Activated T-helper 1 cell treated with anti-CD3 and anti-CD28 coated beads, Interleukin-2, amount 50 U/mL, for 16 hours (primary cell): ENCODE measurements at regions not wholly inside any gene's neighbourhood (a gene's known extent, or its start where the extent isn't known, plus 50 kb on each side); places are given as distances from the start of the nearest gene placed in this dataset.
"Not testable (repeated sequence)": the region's sequence is repeated elsewhere in the genome, so short reads cannot be mapped to it uniquely, and the experiment has no call there.

Experiments
- DNase-seq, 2 donors: peaks; one replicate each; pipeline ENCODE4 v3.0.0-alpha.2; 2020; ENCODE audit warnings: low read depth in 1 of 2, low spot score in 1 of 2

DNA sequence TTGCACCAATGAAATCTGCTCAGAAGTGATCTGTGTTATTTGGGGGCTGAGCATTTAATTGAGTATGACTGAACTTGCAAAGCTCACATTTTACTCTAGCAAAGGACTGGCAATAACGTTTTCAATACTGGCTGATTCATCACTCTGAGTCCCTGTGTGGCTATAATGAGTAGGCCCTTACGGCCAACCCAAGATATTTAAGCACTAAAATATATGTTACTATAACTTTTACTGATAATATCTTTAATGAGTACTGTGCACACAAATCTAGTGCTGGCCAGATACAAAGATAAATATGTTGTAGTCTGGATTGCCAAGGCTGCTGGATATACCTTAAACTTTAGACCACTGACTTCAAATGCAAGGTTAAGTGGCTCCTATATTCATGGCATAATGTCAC, 436.4 kb upstream of the KCNMB2 start:
- no peak for DNase-seq

DNA sequence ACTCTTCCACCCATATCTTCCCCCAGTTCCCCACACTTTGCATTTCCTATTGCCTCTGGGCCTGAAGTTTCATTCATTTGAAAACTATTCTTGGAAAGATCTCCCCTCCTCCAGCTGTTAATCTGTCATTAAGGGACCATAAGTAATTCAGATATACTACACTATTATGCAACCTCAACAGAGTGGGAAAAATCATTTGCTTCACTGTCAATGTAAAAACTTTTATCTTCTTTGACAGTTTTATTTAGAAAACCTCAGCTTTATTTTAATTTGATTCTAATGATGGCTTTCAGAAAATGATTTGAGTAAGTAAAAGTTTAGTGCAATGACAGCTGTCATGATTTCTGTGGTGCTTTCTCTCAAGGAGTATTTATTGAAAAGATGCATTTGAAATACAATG, 435.3 kb upstream of the KCNMB2 start:
- DNase-seq = no peak

DNA sequence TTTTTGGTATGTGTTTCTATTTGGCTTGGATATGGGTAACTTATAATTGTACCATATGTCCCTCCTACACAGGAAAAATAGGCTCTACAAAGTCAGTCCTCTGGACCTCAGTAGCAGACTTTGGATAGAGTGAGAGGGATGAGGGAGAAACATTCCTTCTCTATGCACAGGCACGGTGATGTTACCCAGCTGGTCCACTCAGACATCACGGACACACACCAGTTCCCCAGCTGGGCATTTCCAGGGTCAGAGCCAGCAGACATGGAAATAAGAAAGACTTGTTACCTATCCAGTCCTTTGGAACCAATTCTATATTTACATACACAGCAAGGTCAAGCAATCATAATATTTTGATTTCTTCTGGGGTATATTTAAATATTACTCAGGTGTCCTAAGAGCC, 433.1 kb upstream of the KCNMB2 start:
- DNase-seq = no peak

- no peak for DNase-seq
Observed at GRCh38 chr3:178107804-178108203, 428.4 kb upstream of the KCNMB2 start.

DNA sequence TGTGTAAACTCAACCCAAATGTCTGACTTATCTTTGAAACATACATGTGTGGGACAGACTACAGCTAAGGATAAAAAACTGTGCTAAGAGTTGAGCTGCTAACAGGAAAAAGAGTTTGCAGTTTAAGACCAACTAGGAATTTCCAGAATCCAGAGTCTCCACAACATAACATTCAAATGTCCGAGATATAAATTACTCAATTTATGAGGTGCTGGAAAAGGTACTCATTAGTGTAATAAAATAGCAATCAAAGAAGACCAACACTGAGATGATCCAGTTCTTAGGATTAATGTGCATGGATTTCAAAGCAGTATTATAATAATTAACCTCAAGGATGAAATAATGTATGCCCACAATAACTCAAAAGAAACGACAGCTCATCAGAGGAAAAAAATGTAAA, 426.5 kb upstream of the KCNMB2 start:
- DNase-seq = no peak

DNA sequence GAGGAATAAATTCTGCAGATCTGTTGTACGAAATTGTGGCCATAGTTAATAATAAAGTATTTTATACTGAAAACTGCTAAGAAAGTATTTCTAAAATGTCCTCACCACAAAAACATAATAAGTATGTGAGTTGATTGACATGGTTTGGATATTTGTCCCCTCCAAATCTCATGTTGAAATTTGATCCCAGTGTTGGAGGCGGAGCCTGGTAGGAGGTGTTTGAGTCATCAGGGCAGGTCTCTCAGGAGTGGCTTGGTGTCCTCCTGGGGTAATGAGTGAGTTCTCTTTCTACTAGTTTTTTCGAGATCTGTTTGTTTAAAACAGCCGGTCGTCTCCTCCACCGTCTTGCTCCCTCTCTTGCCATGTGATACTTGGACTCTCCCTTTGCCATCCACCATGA, 424.1 kb upstream of the KCNMB2 start:
- DNase-seq = no peak

DNA sequence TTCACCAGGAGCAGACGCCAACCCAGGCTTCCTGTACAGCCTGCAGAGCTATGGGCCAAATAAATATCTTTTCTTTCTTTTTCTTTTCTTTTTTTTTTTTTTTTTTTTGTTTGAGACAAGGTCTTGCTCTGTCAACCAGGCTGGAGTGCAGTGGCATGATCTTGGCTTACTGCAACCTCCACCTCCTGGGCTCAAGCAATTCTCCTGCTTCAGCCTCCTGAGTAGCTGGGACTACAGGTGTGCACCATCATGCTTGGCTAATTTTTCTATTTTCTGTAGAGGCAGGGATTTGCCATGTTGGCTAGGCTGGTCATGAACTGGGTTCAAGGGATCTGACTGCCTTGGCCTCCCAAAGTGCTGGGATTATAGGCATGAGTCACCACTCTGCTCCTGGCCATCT, 423.7 kb upstream of the KCNMB2 start:
- not testable (repeated sequence) for DNase-seq

GRCh38 chr3:178117641-178118040, 418.6 kb upstream of the KCNMB2 start:
- no peak for DNase-seq

DNA sequence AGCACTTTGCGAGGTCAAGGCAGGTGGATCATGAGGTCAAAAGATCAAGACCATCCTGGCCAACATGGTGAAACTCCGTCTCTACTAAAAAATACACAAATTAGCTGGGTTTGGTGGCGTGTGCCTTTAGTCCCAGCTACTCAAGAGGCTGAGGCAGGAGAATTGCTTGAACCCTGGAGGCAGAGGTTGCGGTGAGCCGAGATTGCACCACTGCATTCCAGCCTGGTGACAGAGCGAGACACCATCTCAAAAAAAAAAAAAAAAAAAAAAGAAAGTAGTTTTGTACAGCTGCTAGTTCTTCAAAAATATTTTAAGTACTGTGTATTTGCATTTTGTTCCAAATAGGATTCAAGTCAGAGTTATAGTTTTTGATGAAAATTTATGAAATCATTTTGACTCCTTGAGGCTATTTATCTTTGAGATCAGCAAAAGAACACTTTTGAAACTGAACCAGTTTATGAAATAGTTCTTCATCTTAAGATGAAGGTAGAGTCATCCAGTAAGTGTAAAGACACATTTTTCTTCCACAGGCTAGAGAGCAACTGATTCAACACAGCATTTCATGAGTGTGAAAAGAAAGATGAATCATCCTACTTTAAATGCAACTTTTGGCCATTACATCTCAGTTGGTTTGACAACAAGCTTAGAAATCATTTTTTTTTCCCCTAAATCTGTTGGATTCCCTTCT, 416.5 kb upstream of the KCNMB2 start:
- DNase-seq = not testable (repeated sequence)

DNA sequence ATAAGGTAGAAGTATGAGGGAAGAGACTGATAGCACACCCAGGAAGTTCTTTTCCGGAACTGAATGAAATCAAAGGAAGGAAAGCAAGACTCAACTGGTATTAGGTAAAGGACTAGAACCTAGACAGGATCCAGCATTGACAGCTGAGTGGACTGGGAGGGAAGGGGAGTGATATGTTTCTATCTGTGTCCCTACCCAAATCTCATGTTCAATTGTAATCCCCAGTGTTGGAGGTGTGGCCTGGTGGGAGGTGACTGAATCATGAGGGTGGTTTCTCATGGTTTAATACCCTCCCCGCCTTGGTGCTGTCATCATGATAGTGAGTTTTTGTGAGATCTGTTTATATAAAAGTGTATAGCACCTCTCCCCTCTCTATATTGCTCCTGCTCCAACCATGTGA, 415.9 kb upstream of the KCNMB2 start:
- DNase-seq = no peak

DNA sequence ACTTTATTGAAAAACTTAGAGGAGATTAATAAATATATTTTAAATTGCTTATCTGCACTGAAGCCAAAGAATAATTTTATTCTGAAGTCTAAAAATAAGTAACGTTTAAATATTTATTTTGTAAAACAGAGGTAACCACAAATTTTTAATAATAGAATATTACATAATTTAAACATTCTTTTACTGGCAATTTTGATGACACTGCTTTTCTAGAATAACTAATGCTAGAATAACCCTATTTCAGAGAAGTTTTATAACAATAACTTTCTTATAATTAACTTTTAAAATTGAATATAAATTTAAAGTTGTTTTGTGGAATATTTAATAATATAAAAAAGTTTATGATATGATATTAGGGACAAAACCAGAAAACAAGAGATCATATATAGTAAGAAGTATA, 409.6 kb upstream of the KCNMB2 start:
- no peak for DNase-seq

DNA sequence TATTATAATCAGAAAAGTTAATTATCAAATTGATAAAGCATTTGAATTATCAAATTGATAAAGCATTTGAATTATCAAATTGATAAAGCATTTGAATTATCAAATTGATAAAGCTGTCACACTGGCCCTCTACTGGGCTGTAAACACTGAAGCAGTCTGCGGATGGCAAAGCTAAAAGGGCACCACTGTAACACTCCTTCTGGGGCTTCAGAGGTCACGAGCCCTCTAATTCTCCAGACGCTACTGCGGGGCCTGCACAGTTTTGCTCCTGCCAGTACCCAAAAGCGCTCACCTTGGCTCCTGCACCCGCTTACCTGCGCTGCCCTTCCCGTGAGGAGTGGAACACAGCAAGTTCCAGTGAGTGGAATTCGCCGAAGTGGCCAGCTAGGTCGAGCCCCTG, 409.0 kb upstream of the KCNMB2 start:
- no peak for DNase-seq

- no peak for DNase-seq
Observed at GRCh38 chr3:178129109-178129508, 407.1 kb upstream of the KCNMB2 start.

- no peak for DNase-seq
Observed at GRCh38 chr3:178131801-178132200, 404.4 kb upstream of the KCNMB2 start.

DNA sequence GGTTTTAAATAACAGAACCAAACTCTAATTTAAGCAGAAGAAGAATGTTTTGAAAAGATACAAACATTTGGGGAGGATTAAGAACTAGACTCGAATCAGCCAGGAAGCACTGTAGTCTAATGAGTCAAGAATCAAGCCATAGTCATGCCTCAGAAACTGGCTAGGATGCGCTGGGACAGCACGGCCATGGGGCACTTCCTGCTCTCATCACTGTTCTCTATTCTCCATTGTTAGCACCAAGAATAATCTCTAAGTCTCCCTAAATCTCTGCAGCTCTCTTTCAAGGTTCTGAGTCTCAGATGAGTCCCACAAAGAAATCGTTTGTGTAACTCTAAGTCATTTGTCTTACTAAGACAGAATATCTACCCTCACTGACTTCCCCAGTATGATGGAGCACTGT, 399.0 kb upstream of the KCNMB2 start:
- no peak for DNase-seq

DNA sequence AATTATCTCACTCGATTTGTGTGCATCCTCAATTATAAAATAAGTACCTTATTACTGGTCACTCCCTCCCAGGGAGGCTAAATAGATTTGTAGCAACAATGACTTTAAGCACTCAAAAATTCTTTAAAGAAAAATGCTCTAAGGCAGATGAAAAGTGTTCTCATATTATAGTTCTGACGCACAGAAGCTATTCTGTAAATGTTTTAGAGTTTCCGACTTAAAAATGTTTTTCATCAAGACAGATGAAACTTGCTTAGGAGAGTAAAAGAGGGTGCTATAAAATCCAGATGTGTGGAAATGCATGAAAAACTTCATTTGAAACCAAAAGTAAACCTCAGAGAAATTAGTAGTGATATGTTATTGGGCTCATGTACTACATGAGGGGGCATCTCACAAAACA, 398.4 kb upstream of the KCNMB2 start:
- DNase-seq = no peak

- DNase-seq = no peak
Observed at GRCh38 chr3:178139116-178139515, 397.1 kb upstream of the KCNMB2 start.

- DNase-seq = no peak
Observed at GRCh38 chr3:178140531-178141304, 395.5 kb upstream of the KCNMB2 start.

DNA sequence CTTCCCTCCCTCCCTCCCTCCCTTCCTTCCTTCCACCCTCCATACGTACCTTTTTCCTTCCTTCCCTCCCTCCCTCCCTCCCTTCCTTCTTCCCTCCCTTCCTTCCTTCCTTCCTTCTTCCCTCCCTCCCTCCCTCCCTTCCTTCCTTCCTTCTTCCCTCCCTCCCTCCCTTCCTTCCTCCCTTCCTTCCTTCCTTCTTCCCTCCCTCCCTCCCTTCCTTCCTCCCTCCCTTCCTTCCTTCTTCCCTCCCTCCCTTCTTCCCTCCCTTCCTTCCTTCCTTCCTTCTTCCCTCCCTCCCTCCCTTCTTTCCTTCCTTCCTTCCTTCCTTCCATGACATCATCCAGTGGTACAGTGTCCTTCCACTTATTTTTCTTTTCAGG, 394.9 kb upstream of the KCNMB2 start:
- not testable (repeated sequence) for DNase-seq

DNA sequence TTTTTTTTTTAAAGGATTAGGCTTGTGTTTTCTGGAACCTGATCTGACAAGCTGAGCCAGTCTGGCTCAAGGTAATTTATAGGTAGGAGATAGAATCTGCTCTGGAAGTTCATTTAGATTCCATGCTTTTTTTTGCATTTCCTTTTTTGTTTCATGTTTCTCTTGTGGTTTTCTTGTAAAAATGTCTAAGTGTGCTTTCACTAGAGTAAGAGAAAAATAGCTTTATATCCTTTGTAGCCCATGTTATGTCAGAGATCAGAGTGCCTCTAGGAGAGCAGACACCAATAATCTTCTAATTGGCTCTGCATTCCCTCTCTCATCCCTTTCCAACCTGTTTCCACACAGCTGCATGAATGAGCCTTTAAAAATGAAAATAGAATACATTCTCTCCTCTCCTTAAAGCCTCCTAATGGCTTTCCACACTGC, 389.8 kb upstream of the KCNMB2 start:
- DNase-seq = no peak

DNA sequence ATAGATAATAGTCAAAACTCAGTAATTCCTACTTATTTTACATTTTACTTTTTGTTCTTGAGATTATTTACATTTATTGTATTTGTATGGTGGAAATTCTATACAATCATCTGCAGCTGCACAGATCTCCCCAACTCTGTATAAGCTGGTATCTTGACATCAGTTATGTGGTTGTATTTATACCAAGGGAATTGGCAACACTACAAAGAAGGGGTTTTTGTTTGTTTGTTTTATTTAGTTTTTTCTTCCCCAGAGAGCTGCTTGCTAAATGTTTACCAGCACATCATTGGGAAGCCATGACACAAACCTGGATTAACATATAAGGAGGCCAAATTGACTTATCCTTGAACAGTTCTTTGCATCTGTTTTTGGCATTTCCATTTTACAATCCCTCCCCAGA, 389.2 kb upstream of the KCNMB2 start:
- DNase-seq = no peak

- DNase-seq = no peak
Observed at GRCh38 chr3:178152031-178152806, 384.0 kb upstream of the KCNMB2 start.
